ENCODE measurements at regions not wholly inside any gene's neighbourhood (a gene's known extent, or its start where the extent isn't known, plus 50 kb on each side); places are given as distances from the start of the nearest gene placed in this dataset.

DNA sequence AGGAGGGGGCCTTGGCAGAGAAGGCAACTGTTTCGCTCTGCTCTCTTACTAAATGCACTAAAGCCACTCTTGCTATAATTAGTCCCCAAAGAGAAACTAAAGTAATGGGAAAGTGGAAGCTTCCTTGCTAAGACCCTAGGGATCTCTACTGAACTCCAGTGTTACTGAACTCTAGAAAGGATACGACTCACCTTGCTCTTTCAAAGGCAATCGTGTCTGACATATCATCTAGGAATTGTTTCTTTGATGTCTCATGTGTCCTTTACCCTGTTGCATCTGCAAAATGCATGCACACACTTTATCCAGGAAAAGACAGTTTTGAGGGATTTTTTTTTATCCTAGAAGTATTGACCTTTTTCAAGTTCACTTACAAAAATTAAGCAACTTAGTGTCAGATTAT, 148.1 kb upstream of the FAM9B start:
- H3K4me3 ChIP-seq (ENCODE audit: low read depth, low read length): no peak overlapping the region
- DNase-seq (ENCODE audit: low read depth): no peak
- TF ChIP-seq CTCF (IDR thresholded peaks at IDR 0.05; ENCODE audit: insufficient read depth, low read length): no peak

DNA sequence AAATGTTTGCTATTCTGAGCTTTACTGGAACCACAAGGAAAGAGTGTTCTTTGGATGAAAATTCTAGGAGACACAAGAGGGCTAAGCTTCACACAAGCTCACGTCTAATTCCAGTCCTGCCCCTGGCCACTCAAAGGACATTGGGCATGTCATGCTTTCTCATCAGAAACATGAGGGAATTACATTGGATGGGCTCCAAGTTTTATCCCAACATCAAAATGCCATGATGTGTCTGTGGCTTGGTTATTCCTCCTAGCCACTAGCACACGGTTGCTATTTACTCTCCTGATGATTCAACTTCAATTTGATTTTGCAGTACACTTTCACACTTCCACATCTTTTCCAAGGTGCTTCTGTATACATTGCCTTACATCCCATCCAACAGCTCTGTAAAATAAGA, 149.6 kb upstream of the FAM9B start:
- DNase-seq (ENCODE audit: low read depth): no peak
- no peak for TF ChIP-seq CTCF (IDR thresholded peaks at IDR 0.05; ENCODE audit: insufficient read depth, low read length)
- H3K4me3 ChIP-seq (ENCODE audit: low read depth, low read length): no peak overlapping the region

DNA sequence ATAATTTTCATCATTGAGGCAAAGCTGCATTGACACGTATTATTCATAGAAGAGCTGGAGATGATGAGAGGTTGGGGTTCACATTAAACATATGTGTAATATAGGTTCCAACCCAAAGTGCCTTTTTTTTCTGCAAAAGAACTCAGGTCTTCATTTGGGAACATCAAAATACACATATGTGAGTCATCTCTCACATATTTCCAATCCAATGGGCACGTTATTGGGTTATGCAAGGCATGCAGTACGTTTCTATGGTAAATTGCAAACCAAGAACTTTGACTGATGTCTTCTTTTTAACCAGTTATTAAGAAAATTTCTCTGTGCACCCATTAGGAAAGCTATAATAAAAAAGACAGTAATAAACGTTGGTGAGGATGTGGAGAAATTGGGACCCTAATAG, 150.3 kb upstream of the FAM9B start:
- DNase-seq (ENCODE audit: low read depth): no peak

DNA sequence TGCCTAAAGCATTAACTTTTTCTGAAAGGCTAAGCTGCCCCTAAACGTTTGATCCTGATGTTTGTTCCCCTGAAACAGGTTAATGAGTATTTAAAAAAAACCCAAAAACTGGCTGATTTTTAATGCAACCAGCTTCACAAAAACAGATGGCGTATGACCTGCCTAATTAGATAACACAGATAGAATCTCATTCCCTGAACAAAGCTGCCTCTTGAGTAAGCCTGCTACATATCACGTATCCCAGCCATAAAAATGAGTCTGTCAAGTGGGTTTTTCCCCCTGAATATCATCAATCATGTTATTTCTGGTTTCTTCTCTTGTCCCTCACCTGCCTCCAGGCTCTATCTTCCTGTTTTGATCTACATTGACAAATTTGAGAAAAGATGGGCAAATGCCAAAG, 154.2 kb upstream of the FAM9B start:
- H3K4me3 ChIP-seq (ENCODE audit: low read depth, low read length): no peak overlapping the region
- TF ChIP-seq CTCF (IDR thresholded peaks at IDR 0.05; ENCODE audit: insufficient read depth, low read length): no peak
- no peak for DNase-seq (ENCODE audit: low read depth)

More for the DNA sequence above, 150.3 kb upstream of the FAM9B start:
- no peak for TF ChIP-seq CTCF (IDR thresholded peaks at IDR 0.05; ENCODE audit: insufficient read depth, low read length)
- H3K4me3 ChIP-seq (ENCODE audit: low read depth, low read length): no peak overlapping the region

GRCh38 chrX:9189286-9189685, 155.4 kb upstream of the FAM9B start:
- H3K4me3 ChIP-seq (ENCODE audit: low read depth, low read length): no peak overlapping the region
- no peak for TF ChIP-seq CTCF (IDR thresholded peaks at IDR 0.05; ENCODE audit: insufficient read depth, low read length)
- DNase-seq (ENCODE audit: low read depth): no peak

- no peak for DNase-seq (ENCODE audit: low read depth)
- no peak for TF ChIP-seq CTCF (IDR thresholded peaks at IDR 0.05; ENCODE audit: insufficient read depth, low read length)
- no peak overlapping the region for H3K4me3 ChIP-seq (ENCODE audit: low read depth, low read length)
Measured at GRCh38 chrX:9191392-9191791, 157.5 kb upstream of the FAM9B start.

DNA sequence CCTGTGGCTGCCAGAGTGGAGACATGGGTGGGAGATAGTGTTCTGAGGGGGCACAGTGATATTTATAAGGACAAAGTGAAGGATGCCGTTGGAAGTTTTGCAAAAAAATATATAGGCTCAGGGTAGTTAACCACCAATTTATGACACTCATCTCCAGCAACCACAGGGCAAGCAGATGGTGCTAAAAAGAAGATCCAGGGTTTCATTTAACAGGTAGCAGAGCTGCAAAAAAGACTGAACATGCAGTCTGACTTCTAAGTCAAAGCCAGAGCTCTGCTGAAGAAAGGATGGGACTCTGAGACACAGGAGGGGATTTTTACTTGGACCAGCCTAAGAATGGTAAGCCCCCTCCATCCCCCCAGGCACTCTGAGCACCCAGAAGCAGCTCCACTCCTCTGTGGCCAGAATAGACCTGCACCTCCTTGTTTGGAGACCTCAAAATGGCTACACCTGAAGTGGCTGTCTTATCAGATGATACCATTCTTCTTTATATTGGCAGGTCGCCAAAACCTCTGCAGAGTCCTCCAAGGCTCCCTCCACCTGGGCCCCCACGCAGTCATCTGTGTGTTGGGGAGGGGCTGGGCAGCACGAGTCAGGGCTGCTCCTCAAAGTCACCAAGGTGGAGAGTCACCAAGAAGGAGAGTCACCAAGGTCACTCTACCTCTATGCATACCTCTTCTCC, 161.4 kb upstream of the FAM9B start:
- TF ChIP-seq CTCF (IDR thresholded peaks at IDR 0.05; ENCODE audit: insufficient read depth, low read length): no peak
- no peak overlapping the region for H3K4me3 ChIP-seq (ENCODE audit: low read depth, low read length)
- DNase-seq (ENCODE audit: low read depth): no peak
